HCT116 (cell line): ENCODE measurements at regions not wholly inside any gene's neighbourhood (a gene's known extent, or its start where the extent isn't known, plus 50 kb on each side); places are given as distances from the start of the nearest gene placed in this dataset.

Source experiments
- ATAC-seq: fragments of 200-7000 bp; cut with Tn5 transposase; 2 replicates; pipeline ENCODE4 v1.9.1; 2020; ENCODE audit warnings: mild to moderate bottlenecking, moderate library complexity
- BruUV-seq: library from RNA; stranded (reverse); fragments of 400-500 nt; replicated peaks from 2 replicates; lab custom pipeline; 2021; lab: Mats Ljungman, UMichigan
- CTCF ChIA-PET: fragments of 300-600 bp; sonication (Branson Sonifier 250); formaldehyde crosslinking; loops from one replicate; lab custom pipeline; 2021; ENCODE audit warnings: antibody characterized with exemption; lab: Charles Lee
- POLR2A ChIA-PET: fragments of 300-600, 350-600 bp; sonication (Branson Sonifier 250); formaldehyde crosslinking; loops from one replicate; lab custom pipeline; 2021; ENCODE audit warnings: antibody characterized with exemption; lab: Charles Lee
- RAD21 ChIA-PET, 2 experiments: fragments of 300-600 bp; sonication (Branson Sonifier 250); formaldehyde crosslinking; loops; one replicate each; lab custom pipeline; 2023; ENCODE audit warnings: low total read pairs in 2 of 2; ENCODE audit not compliant: uncharacterized antibody in 2 of 2, unreplicated experiment in 2 of 2, low non-redundant PET in 1 of 2; lab: Charles Lee
- DNase-seq: peaks from one replicate; pipeline ENCODE4 v3.0.0-alpha.2; 2010; ENCODE audit warnings: low read depth, low spot score
- H2AFZ ChIP-seq: fragments of 200-600 bp; shearing (Covaris generic), sonication (generic); 2 replicates; pipeline ENCODE4 v1.6.1; 2017; ENCODE audit warnings: low read depth, mixed run types, mixed read lengths, antibody characterized with exemption, low read length; ENCODE audit not compliant: poor library complexity, severe bottlenecking
- H3K27ac ChIP-seq: 2 replicates; pipeline ENCODE4 v1.5.1; 2012; ENCODE audit warnings: low read depth, low read length
- H3K27me3 ChIP-seq: fragments of 200-600 bp; sonication (generic); 2 replicates; pipeline ENCODE4 v1.6.1; 2016; ENCODE audit warnings: mixed run types, low read length, mixed read lengths; ENCODE audit not compliant: insufficient read depth
- H3K36me3 ChIP-seq, 2 experiments: fragments of 200-500 bp in 1 of 2; fragments of 200-600 bp in 1 of 2; sonication (Bioruptor generic) in 1 of 2; sonication (generic) in 1 of 2; 2 replicates each; pipeline versions ENCODE4 v1.5.1 to v1.6.1; 2014 to 2016; ENCODE audit warnings: low read length in 2 of 2, inconsistent platforms in 1 of 2, mixed read lengths in 1 of 2, mixed run types in 1 of 2; ENCODE audit not compliant: insufficient read depth in 2 of 2, control insufficient read depth in 1 of 2
- H3K4me1 ChIP-seq, 2 experiments: fragments of 200-600 bp in 1 of 2; sonication (generic) in 1 of 2; 2 replicates each; pipeline versions ENCODE4 v1.5.1 to v1.6.1; 2012 to 2017; ENCODE audit warnings: low read length in 2 of 2, inconsistent platforms in 1 of 2, mild to moderate bottlenecking in 1 of 2, mixed read lengths in 1 of 2, mixed run types in 1 of 2, moderate library complexity in 1 of 2; ENCODE audit not compliant: insufficient read depth in 2 of 2, control insufficient read depth in 1 of 2
- H3K4me2 ChIP-seq: fragments of 200-600 bp; sonication (generic); 2 replicates; pipeline ENCODE4 v1.6.1; 2017; ENCODE audit warnings: mixed run types, low read length, mixed read lengths
- H3K4me3 ChIP-seq, 2 experiments: fragments of 200-600 bp in 1 of 2; sonication (generic) in 1 of 2; replicated peaks in 1 of 2; 2 replicates each; pipeline ENCODE4 v1.5.1; 2011 to 2016; ENCODE audit warnings: low read length in 2 of 2, control low read depth in 1 of 2, low read depth in 1 of 2, mild to moderate bottlenecking in 1 of 2, mixed read lengths in 1 of 2, mixed run types in 1 of 2
- H3K79me2 ChIP-seq: fragments of 200-600 bp; sonication (generic); 2 replicates; pipeline ENCODE4 v1.6.1; 2017; ENCODE audit warnings: mild to moderate bottlenecking, mixed run types, low read length, moderate library complexity, mixed read lengths; ENCODE audit not compliant: insufficient read depth
- H3K9ac ChIP-seq: fragments of 200-600 bp; sonication (generic); 2 replicates; pipeline ENCODE4 v1.6.1; 2016; ENCODE audit warnings: low read length, mixed read lengths
- H3K9me2 ChIP-seq: fragments of 200-600 bp; sonication (generic), shearing (Covaris generic); 2 replicates; pipeline ENCODE4 v1.6.1; 2017; ENCODE audit warnings: mixed run types, mild to moderate bottlenecking, moderate library complexity; ENCODE audit not compliant: insufficient read depth
- H3K9me3 ChIP-seq, 2 experiments: fragments of 200-500 bp in 1 of 2; fragments of 200-600 bp in 1 of 2; sonication (Bioruptor generic) in 1 of 2; sonication (generic) in 1 of 2; 2 replicates each; pipeline ENCODE4 v1.6.1; 2014 to 2017; ENCODE audit warnings: low read length in 2 of 2, mixed read lengths in 2 of 2, inconsistent platforms in 1 of 2, low read depth in 1 of 2, mild to moderate bottlenecking in 1 of 2, mixed run types in 1 of 2, moderate library complexity in 1 of 2; ENCODE audit not compliant: control insufficient read depth in 1 of 2, insufficient read depth in 1 of 2
- H4K20me1 ChIP-seq: fragments of 200-600 bp; sonication (generic), shearing (Covaris generic); 2 replicates; pipeline ENCODE4 v1.6.1; 2017; ENCODE audit warnings: mixed run types, mild to moderate bottlenecking, moderate library complexity; ENCODE audit not compliant: insufficient read depth
- ATF3 ChIP-seq: IDR thresholded peaks from 2 replicates; pipeline ENCODE4 v1.6.1; 2012
- CBX3 ChIP-seq: IDR thresholded peaks from 2 replicates; pipeline ENCODE4 v1.6.1; 2012; ENCODE audit warnings: low read depth
- EGR1 ChIP-seq: IDR thresholded peaks from 2 replicates; pipeline ENCODE4 v1.6.1; 2012; ENCODE audit warnings: low read depth
- EZH2 ChIP-seq: fragments of 200-600 bp; sonication (generic); IDR thresholded peaks from 2 replicates; pipeline ENCODE4 v1.6.1; 2017; ENCODE audit warnings: antibody characterized with exemption, mixed run types
- EZH2phosphoT487 ChIP-seq: fragments of 200-600 bp; IDR thresholded peaks from 2 replicates; pipeline ENCODE4 v1.6.1; 2018; ENCODE audit warnings: antibody characterized with exemption, borderline replicate concordance
- FOSL1 ChIP-seq: IDR thresholded peaks from 2 replicates; pipeline ENCODE4 v1.6.1; 2012; ENCODE audit warnings: low read depth
- MAX ChIP-seq: IDR thresholded peaks from 2 replicates; pipeline ENCODE4 v1.6.1; 2012
- POLR2AphosphoS5 ChIP-seq: IDR thresholded peaks from 2 replicates; pipeline ENCODE4 v1.6.1; 2011; ENCODE audit warnings: mild to moderate bottlenecking, low read depth, low read length, moderate library complexity
- SP1 ChIP-seq: IDR thresholded peaks from 2 replicates; pipeline ENCODE4 v1.6.1; 2012; ENCODE audit warnings: low read depth
- TCF7L2 ChIP-seq: IDR thresholded peaks from 2 replicates; pipeline ENCODE4 v1.7.0; 2011; ENCODE audit warnings: borderline replicate concordance, inconsistent platforms; ENCODE audit not compliant: insufficient read depth, insufficient read length; ENCODE audit errors: extremely low read depth
- YY1 ChIP-seq: IDR thresholded peaks from 2 replicates; pipeline ENCODE4 v1.6.1; 2011; ENCODE audit warnings: low read length, low read depth, moderate library complexity, mild to moderate bottlenecking; ENCODE audit not compliant: insufficient replicate concordance; ENCODE audit errors: extremely low read depth
- ZBTB33 ChIP-seq: IDR thresholded peaks from 2 replicates; pipeline ENCODE4 v1.6.1; 2011; ENCODE audit warnings: mild to moderate bottlenecking, low read length, moderate library complexity; ENCODE audit not compliant: insufficient replicate concordance; ENCODE audit errors: extremely low read depth
- ZFX ChIP-seq: fragments of 450-650 bp; IDR thresholded peaks from 2 replicates; pipeline ENCODE4 v1.6.1; 2017
- ZNF274 ChIP-seq: fragments of 200-500 bp; sonication (Bioruptor generic); IDR thresholded peaks from 2 replicates; pipeline ENCODE4 v1.6.1; 2014; ENCODE audit warnings: mild to moderate bottlenecking, low read depth, low read length, inconsistent platforms
- intact Hi-C: fragments of 100-400 bp; cut with micrococcal nuclease; formaldehyde crosslinking; loops from 2 replicates; pipeline ENCODE4 v1.10.0; 2022
- TF ChIP-seq, protein P1 (sequence below): IDR thresholded peaks from 2 replicates; pipeline ENCODE4 v1.6.1; 2012; ENCODE audit warnings: low read depth

- TF ChIP-seq, protein P1, sequence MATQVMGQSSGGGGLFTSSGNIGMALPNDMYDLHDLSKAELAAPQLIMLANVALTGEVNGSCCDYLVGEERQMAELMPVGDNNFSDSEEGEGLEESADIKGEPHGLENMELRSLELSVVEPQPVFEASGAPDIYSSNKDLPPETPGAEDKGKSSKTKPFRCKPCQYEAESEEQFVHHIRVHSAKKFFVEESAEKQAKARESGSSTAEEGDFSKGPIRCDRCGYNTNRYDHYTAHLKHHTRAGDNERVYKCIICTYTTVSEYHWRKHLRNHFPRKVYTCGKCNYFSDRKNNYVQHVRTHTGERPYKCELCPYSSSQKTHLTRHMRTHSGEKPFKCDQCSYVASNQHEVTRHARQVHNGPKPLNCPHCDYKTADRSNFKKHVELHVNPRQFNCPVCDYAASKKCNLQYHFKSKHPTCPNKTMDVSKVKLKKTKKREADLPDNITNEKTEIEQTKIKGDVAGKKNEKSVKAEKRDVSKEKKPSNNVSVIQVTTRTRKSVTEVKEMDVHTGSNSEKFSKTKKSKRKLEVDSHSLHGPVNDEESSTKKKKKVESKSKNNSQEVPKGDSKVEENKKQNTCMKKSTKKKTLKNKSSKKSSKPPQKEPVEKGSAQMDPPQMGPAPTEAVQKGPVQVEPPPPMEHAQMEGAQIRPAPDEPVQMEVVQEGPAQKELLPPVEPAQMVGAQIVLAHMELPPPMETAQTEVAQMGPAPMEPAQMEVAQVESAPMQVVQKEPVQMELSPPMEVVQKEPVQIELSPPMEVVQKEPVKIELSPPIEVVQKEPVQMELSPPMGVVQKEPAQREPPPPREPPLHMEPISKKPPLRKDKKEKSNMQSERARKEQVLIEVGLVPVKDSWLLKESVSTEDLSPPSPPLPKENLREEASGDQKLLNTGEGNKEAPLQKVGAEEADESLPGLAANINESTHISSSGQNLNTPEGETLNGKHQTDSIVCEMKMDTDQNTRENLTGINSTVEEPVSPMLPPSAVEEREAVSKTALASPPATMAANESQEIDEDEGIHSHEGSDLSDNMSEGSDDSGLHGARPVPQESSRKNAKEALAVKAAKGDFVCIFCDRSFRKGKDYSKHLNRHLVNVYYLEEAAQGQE = no peak
- TF ChIP-seq ZNF274 = no peak
- TF ChIP-seq ZFX = no peak
- TF ChIP-seq ATF3 = no peak
- TF ChIP-seq EZH2 = no peak
- no peak for TF ChIP-seq POLR2AphosphoS5
- TF ChIP-seq MAX = no peak
- TF ChIP-seq YY1 = no peak
- TF ChIP-seq EZH2phosphoT487 = no peak
- TF ChIP-seq EGR1 = no peak
- no peak for TF ChIP-seq TCF7L2
- TF ChIP-seq CBX3 = no peak
- TF ChIP-seq FOSL1 = no peak
- TF ChIP-seq, all 23 proteins: peak for 0
Measured at GRCh38 chr4:141548791-141549190, 87.6 kb upstream of the IL15 start (continued).

- Histone ChIP-seq H3K9me2 (no peaks in the 10 kb centered on the region), H3K9ac (no peak overlapping the region), H3K4me3 (no peak overlapping the region), H3K27me3 (no peaks in the 10 kb centered on the region), H3K4me1 (no peaks in the 10 kb centered on the region), H4K20me1 (no peaks in the 10 kb centered on the region), H3K9me3 (no peaks in the 10 kb centered on the region), H3K36me3 (no peaks in the 10 kb centered on the region), H3K4me2 (no peak overlapping the region), H2AFZ (no peak overlapping the region), H3K79me2 (no peaks in the 10 kb centered on the region), H3K27ac (no peak overlapping the region)
- intact Hi-C loops = no loop called here
- ChIA-PET RAD21 (no interaction called here), POLR2A (no interaction called here), CTCF (no interaction called here)
- TF ChIP-seq, protein P1 = no peak
- TF ChIP-seq SP1 (no peak), TCF7L2 (no peak), POLR2AphosphoS5 (no peak), ZBTB33 (no peak), ZFX (no peak)
- ATAC-seq (no peak), DNase-seq (no peak)
- BruUV-seq = no TSS peak
Measured at GRCh38 chr4:141560056-141560455, 76.3 kb upstream of the IL15 start.
